NCI-H774 (cell line): ENCODE measurements at regions not wholly inside any gene's neighbourhood (a gene's known extent, or its start where the extent isn't known, plus 50 kb on each side); places are given as distances from the start of the nearest gene placed in this dataset.

ENCODE experiments used
- DNase-seq: peaks from one replicate; lab custom pipeline; 2025; lab: John Stamatoyannopoulos, UW

DNA sequence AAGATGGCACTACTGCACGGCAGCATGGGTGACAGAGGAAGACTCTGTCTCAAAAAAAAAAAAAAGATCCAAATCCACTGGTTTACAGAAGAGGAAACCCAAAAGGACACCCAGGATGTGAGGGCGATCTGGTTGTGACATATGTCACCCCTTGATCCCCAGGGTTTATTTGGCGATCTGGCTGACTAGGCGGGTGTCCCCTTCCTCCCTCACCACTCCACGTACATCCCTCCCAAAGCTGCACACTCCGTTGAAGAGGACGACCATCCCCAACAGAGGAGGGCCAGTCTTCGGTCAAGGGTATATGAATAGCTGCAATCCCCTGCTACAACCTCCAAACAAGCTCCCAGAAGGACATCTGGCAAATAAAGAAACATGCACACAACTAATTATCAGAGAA is 111.6 kb downstream of the HTR5A start:
- DNase-seq, result no peak

DNA sequence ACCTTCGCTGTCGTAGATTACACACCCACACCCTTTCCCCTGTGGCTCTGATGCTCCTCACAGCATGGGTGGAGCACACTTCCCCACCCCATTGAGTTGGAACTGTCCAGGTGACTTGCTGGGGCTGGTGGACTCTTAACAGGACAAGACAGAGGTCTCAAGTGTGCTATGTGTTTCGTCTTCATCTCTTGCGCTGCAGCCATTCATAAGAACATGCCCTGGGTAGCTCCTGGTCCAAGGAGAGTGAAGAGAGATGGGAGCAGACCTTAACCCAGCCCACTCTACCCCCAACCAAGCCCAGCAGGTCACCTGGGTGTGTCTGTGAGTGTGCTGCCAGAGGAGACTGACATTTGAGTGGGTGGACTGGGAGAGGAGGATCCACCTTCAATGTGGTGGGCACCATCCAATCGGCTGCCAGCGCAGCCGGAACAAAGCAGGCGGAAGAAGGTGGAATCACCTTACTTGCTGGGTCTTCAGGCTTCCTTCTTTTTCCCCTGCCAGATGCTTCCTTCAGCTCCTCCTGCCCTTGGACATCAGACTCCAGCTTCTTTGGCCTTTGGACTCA is 112.4 kb downstream of the HTR5A start:
- no peak for DNase-seq

DNA sequence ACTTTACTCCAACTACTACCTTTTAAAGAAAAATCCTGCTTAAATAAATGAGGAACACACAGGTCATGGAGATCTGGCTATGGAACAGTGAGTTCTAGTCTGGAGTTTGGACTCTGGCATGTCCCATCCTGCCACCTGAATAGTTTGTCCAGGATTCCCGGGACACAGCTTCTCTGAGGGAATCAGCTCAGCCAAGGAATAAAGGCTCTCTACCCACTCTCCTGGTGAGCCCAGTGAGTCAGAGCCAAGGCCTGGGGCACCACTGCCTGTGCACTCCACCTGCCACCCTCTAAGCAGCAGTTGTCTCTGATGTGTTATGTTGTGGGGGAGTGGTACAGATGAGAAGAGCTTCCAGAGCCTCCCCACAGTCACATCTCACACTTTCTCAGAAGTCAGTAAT is 113.5 kb downstream of the HTR5A start:
- DNase-seq, result no peak

DNA sequence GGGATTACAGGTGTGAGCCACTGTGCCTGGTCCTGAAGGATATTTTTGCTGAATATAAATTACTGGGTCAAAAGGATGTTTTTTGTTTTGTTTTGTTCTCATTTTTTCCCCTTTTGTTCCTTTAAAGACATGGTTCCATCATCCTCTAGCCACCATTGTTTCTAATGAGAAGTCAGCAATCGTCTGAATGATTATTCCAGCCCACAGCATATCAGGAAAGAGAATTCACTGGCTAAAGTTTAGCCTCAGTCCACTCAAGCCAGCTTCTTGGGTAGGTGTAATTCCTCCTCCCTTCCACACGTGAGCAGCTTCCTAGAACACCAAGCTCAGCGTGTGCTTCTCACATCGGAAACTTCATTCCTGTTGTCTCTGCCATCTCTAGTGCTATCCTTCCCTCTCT is 112.8 kb upstream of the INSIG1 start:
- DNase-seq, result no peak

DNA sequence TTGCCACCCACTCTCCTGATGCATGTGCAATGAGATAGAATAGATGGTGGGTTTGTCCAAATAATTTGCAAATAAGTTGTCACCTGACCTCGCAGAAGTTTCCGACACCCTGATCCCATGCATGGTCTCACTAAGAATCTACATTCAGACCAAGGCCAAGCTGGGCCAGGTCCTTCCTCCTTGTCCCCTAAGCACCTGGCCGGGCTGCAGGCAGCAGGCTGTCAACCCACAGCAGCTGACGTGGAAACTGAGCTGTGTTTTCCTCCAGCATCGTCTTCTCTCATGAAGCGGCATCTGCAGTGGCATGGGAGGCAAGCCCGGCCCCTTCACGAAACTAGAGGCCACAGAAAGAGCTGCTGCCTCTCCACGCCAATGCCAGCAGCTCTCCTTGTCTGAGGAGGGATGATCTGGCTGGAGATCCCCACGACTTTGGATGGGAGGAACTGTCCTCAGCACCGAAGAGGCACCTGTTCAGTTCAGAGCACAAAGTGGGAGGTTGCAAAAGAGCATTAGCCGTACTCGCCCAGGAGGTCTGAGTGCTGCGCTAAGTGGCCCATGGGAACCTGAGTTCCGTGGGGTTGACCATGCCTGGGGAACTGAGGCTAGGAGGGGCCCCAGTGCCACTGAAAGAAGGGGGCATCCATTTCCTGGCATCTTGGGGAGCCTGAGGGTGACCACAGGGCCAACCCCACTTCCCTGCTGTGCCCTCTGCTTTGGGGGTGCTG is 110.5 kb upstream of the INSIG1 start:
- no peak for DNase-seq

DNA sequence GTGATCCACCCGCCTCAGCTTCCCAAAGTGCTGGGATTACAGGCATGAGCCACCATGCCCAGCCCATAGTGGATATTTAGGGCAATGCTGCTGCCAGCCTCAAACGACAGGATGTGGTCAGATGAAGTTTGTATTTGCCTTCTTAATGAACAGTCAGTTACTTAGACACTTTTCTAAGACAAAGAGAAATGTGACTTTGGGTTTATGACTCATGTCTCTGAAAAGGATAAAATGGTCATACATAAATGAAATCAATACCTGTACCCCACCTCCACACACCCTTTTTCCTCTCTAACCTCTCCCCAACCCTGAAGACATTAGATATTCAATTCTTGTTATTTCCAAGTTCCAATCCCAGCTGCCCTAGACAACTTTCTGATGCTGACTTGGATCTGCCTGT is 109.3 kb upstream of the INSIG1 start:
- no peak for DNase-seq

DNA sequence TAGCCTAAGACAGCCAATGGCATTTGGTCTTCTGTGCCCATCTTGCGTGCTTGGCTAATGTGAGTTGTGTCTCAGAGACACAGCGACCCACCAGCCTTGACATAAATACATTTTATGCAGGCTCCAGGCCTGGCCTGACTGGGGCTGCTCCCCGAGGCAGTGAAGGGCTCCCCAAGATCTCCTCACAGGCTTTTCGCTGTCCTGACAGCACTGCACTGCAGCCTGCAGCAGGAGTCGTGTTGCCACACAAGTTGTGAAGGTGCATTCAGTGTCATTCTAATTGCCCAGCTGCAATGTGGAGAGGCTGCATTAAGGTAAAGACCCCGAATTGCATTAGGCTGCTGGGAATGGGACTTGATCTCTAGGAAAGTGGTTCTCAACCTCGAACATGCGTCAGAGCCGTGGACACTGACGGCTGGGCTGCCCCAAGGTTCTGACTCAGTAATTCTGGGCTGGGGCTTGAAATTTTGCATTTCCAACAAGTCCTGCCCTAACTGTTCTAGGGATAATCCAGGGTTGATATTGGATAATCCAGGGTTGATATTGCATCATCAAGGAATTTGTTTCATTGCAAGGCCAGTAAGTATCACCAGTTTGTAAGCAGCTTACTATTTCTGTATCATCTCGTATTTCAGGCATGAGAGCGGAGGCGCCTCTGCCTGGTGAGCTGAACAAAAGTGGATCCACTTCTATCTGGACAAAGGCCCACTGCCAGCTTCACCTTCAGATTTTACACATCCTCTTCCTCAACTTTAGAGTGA is 108.7 kb upstream of the INSIG1 start:
- no peak for DNase-seq

DNA sequence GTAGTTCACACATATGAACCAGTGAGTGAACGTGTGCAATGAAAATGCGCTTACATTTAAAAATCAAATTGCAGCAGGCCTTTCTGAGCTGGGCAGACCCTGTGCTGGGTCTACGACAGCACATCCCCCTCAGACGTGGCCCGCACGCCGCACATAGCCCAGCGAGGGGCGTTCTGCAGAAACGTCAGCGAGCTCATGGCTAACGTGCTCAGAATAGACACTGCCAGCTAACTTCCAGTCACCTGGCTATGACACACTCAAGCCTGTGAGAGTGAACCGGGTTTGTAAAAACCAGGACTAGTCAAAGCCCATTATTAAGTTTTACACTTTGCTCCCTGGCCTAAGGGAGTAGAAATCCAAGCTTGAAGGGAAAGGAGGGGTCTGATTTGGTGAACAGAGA is 108.1 kb upstream of the INSIG1 start:
- DNase-seq, result no peak

DNA sequence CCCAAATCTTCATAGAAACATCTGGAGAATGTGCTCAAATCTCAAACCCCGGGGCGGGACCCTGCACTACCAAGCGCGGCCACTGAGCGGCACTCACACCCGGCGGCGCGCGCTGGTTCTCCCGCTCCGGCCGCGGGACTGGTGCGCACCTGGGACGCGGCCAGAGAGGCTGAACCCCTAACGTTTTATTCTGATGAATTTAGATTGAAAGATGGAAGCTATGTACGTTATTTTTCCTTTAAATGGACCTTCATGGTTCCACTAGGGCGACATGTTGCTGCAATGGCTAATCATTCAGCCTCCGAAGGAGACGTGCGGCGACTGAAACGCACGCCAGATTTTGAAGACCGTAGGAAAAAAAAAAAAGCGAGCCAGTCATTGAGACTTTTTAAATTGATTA is 107.0 kb upstream of the INSIG1 start:
- DNase-seq, result peak; percentile 7

DNA sequence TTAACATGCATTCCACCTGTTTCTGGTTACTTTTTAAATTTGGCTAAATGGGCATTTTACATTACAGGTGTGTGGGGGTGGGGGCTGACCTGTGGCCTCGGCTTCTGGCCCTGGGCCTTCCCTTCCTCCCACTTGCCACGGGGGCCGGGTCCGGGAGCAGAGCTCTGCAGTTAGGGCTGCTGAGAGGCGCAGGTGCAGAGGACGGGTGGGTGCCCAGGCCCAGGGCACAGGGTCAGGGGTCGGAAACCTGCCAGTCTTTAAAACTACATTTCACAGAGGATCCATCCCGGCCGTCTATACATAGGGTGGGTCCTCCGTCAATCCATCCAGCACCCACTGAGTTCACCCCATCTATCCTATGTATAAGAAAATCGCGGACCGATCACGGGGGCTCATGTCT is 106.5 kb upstream of the INSIG1 start:
- no peak for DNase-seq

DNA sequence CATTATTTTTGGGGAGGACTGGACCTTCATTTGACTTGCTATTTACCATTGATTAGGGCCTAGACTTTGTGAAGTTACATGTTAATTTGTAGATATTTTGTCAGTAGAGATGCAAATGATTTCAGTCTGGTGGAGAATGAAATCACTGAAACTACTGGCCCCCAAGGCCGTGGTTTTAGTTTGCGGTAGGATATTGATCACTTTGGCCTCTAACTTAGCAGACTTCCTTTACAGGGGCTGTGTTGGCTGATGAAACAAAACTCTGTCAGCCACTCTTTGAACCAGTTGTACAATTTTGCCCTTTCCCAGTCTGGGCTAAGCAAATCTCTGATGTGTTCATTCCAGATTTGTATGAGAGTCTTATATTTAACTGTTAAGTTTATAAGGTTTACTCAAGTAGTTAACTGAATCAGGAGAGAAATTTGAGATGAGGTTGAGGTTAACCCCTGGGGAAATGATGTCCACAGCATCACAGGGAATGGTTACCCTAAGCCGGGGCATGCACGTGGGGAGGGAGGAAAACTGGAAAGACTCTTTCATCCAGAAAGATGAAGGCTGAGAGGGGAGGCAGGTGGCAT is 105.7 kb upstream of the INSIG1 start:
- no peak for DNase-seq

DNA sequence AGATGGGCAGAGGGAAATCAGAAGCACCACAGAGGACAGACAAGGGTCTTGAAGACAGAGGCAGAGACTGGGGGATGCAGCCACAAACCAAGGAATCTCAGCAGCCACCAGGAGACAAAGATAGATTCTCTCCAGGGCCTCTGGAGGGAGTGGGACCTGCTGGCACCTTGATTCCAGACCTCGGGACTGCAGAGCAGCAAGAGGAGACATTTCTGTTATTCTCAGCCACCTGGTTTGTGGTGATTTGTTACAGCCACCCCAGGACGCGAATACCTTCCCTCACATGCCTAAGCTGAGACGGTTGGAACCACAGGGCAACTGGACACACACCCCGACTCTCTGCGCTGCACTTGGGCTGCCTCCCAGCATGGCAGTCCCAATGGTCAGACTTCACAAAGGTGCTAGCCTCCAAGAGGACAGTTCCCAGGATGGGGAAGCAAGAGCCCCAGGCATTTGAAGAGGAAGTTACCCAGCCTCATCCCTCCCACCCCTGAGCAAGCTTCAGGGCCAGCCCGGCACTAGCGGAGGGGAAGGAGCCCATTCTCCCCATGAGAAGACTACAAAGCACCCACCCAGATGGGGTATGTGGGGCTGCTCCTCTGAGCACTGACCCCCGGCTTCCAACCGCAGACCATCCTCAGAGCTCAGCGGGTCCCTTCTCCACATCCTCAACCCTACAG is 104.6 kb upstream of the INSIG1 start:
- DNase-seq, result no peak

DNA sequence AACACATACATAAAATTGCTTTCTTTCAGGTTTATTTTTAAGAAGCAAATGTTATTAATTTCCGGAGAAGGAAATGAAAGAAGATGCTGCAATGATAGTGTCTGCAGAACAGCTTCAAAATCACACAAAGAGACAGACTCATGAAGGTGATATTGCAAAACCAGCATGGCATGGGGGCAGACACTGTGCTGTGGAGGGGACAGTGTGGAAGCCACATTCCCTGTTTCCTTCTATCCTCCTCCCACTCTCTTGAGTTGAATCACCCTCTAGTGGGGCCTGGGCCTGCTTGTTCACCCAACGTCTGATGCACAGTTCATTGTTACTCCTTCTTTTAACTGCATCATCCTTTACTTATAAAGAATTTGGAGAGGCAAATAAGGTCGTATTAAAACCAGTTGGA is 104.0 kb upstream of the INSIG1 start:
- DNase-seq, result no peak

DNA sequence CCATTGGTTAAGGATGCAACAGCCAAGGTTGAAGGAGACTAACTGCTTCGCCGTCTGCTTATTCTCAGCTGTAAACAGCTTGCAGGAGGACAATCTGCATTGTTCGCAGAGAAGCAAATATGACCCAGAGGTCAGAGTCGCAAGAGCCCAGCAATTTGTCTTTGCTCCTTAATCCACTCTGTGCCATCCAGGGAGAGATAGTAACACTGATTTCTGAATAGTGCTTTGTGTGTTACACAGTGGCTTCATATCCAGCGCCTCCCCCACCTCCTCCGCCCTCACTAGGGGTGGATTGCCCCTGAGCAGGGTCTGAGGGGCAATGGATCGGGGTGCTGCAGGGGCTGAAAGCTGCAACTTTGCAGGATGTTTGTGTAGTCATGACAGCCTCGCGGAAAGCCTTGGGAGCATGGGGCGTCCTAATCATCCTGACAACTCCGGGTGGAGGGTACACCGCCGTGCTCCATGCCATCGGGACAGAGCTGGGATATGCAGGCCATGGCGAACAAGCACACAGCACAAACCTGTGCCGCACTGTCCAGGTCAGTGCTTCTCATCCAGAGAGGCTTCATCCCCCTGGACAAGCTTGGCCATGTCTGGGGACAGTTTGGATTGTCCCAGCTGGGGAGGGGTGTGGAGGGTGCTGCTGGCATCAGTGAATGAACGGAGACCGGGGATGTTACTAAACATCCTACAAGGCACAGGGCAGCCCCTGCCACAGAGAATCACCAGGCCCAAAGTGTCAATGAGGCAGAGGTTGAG is 103.1 kb upstream of the INSIG1 start:
- no peak for DNase-seq

DNA sequence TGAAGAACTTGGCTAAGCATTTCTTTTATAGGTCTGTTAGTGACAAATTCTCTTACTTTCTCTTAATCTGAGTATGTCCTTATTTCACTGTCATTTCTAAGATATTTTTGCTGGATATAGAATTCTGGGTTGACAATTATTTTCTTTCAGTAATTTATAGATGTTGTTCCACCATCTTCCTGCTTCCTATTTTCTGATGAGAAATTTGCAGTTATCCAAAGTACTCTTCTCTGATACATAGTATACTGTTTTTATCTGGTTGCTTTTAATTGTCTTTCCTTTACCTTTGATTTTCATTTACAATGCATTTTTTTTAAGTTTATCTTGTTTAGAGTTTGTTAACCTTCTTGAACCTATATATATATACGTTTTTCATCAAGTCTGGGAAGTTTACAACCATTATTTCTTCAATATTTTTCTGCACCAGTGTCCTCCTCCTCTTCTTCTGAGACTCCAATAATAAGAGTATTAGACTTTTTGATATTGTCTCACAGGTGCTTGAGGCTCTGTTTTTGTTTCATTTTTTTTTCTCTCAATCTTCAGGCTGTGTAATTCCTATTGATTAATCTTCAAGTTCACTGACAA is 101.6 kb upstream of the INSIG1 start:
- no peak for DNase-seq

DNA sequence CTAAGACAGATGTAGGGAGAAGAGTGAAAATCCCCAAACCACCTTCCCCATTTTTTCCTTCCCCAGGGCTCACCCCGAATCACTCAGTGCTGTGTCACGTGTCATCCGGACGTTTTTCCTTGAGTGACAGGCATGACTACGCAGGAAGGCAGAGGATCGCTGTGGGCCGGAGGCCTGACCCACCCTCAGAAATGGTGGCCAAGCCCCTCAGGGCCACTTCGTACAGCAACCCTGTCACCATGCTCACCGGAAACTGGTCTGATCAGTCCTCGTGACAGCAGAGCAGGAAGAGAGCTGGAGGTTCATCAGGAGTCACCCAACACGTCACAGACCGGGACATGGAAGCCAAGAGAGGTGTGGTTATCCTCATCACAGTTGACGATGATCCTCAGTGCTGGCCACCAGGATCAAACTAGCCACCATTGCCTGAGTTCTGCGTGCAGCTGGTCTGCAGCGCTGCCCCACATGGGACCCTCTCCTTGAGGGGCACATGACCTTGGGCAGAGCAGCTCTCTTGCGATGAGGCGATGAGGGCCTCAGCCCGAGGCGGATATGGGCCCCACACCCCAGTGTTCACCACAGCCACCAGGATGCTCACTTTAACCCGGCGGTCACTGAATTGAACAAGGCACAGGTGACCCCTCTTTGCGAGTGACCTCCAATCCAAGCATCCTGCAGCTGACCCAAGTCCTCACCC is 99.3 kb upstream of the INSIG1 start:
- no peak for DNase-seq

DNA sequence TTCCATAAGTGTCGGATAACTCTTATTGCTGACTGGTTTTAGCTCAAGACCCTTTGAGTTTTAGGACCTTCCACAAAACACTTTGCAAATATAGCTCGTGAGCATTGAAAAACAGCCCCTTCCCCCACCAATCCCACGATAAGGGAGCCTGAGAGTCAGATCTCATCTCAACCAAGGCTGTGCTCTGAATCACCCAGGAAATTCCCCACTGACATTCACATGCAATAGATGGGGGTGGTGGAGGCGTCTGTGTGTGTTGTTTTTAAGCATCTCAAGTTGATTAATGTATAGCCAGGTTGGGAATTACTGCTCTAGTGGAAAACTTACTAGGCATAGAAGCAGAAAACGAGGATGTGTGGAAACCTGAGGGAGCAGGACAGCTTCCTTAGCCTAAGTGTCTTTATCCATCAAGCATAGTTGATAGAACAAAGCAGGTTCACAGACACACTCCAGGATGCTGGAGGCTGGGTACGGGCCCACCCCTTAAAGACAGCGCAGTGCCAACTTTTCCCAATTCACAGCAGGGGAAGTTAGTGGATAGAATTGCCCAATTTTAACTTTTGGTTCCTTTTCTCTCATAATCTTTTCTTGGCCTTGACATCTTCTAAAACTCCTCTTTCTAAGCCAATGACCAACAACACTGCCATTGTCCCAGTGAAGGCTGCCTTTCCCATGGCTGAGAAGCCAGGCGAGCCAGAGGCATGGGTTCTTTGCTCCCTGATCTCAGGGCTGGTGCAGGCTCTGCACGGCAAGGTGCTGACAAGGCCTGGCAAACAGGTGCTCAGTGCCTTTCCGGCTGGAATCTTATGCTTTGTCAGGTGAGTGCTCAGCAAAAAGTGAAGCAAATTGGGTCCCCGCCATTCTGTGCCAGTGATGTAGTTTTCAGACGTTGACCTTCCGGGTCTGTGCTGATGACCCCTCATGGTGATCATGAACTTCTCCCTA is 98.5 kb upstream of the INSIG1 start:
- DNase-seq, result no peak

DNA sequence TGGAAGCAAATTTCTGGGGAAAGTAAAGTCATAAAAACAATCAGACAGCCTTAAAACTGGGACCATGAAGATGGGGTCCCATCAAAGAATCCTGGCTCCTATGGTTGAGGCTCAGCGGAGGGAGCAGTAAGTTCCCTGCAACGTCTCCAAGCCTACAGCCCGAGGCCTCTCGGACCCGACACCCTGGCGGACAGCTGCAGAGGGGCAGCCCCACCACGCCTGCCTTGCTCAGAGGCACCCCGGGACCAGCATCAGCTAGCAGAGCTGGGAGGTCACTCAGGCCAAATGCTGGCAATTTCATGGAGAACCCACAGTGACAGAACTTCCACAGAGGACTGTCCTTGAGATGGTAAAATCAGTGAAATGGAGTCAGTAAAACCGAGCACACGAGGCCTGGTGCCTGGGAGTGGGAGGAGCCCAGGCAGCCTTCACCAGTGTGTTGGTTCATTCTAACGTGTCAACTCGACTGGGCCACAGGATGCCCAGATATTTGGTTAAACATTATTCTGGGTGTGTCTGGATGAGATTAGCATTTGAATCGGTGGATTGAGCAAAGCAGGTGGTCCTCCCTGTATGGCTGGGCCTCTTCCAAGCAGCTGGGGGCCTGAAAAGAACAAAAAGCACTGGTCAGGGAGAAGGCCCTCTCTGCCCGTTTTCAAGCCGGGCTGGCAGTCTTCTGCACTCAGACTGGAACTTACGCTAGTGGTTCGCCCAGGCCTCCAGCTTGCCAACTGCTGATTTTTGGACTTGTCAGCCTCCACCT is 96.2 kb upstream of the INSIG1 start:
- no peak for DNase-seq
